Esophagus muscularis mucosa (tissue), 3 donors: ENCODE measurements at regions not wholly inside any gene's neighbourhood (a gene's known extent, or its start where the extent isn't known, plus 50 kb on each side); places are given as distances from the start of the nearest gene placed in this dataset.

Experiments
- POLR2AphosphoS5 ChIP-seq, 2 donors: sonication (generic); formaldehyde crosslinking; IDR thresholded peaks; one replicate each; pipeline ENCODE4 v1.6.1; 2017; ENCODE audit warnings: antibody characterized with exemption in 2 of 2
- TF ChIP-seq, protein P1 (sequence below), 3 experiments: fragments of 200-600 bp in 2 of 3; fragments of 450-650 bp in 1 of 3; sonication (generic) in 2 of 3; IDR thresholded peaks; one replicate each; pipeline ENCODE4 v1.5.1; 2017 to 2019; ENCODE audit warnings: antibody characterized with exemption in 3 of 3, mild to moderate bottlenecking in 2 of 3, moderate library complexity in 1 of 3

DNA sequence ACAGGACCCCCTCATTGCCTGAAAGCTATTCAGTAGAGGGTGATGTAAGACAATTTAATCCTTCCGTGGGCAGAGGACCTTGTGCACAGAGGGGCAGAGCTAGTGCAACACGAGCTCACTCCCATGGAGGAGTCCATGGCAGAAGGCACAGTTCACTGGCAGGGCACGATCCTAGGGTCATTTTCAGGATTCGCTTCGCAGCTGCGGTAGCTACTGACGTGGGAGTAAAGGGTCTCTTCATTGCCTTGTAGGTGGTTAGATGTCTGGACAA lies 207.8 kb downstream of the FOXO1 start:
- TF ChIP-seq POLR2AphosphoS5 (IDR thresholded peaks at IDR 0.05), result no peak
- TF ChIP-seq, protein P1, sequence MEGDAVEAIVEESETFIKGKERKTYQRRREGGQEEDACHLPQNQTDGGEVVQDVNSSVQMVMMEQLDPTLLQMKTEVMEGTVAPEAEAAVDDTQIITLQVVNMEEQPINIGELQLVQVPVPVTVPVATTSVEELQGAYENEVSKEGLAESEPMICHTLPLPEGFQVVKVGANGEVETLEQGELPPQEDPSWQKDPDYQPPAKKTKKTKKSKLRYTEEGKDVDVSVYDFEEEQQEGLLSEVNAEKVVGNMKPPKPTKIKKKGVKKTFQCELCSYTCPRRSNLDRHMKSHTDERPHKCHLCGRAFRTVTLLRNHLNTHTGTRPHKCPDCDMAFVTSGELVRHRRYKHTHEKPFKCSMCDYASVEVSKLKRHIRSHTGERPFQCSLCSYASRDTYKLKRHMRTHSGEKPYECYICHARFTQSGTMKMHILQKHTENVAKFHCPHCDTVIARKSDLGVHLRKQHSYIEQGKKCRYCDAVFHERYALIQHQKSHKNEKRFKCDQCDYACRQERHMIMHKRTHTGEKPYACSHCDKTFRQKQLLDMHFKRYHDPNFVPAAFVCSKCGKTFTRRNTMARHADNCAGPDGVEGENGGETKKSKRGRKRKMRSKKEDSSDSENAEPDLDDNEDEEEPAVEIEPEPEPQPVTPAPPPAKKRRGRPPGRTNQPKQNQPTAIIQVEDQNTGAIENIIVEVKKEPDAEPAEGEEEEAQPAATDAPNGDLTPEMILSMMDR (IDR thresholded peaks at IDR 0.05), result no peak
